ENCODE measurements at regions not wholly inside any gene's neighbourhood (a gene's known extent, or its start where the extent isn't known, plus 50 kb on each side); places are given as distances from the start of the nearest gene placed in this dataset.

- no peaks in the 10 kb centered on the region for H3K4me1 Mint-ChIP-seq
Measured at GRCh38 chr6:56324396-56324795, 77.0 kb upstream of the COL21A1 start.

GRCh38 chr6:56318851-56319250 is 71.5 kb upstream of the COL21A1 start:
- DNase-seq (ENCODE audit: low spot score) = no peak
- Mint-ChIP-seq H3K36me3 (ENCODE audit: low read depth) (no peaks in the 10 kb centered on the region), H3K27ac (no peak overlapping the region), H3K9me3 (no peaks in the 10 kb centered on the region), H3K4me3 (no peak overlapping the region), H3K27me3 (ENCODE audit: insufficient read depth, low read depth, poor library complexity) (peaks cover 4% of the 10 kb centered on the region), H3K4me1 (no peaks in the 10 kb centered on the region)
- H3K4me3 ChIP-seq = no peak overlapping the region
- no peaks in the 10 kb centered on the region for H4K20me1 ChIP-seq (replicated peaks; ENCODE audit: insufficient read depth)
- no peaks in the 10 kb centered on the region for H3F3A ChIP-seq (replicated peaks; ENCODE audit: low read depth)
- no peaks in the 10 kb centered on the region for H3K4me1 ChIP-seq (ENCODE audit: insufficient read depth)
- H3K36me3 ChIP-seq (ENCODE audit: insufficient read depth) = no peaks in the 10 kb centered on the region
- H3K79me2 ChIP-seq (replicated peaks; ENCODE audit: insufficient read depth) = no peaks in the 10 kb centered on the region
- H3K27ac ChIP-seq (ENCODE audit: low read depth) = no peak overlapping the region
- ATAC-seq = no peak
- H2AFZ ChIP-seq = no peak overlapping the region
- H3K4me2 ChIP-seq = no peak overlapping the region
- no peaks in the 10 kb centered on the region for H3K27me3 ChIP-seq (ENCODE audit: insufficient read depth)
- H3K9me2 ChIP-seq (ENCODE audit: insufficient read depth) = no peaks in the 10 kb centered on the region
- no peak for TF ChIP-seq CREB1 (CRISPR knock-in tag; IDR thresholded peaks at IDR 0.05; ENCODE audit: low read depth)
- TF ChIP-seq EZH2phosphoT487 (IDR thresholded peaks at IDR 0.05; ENCODE audit: unreplicated experiment) = no peak
- TF ChIP-seq ZNF462 (CRISPR knock-in tag; IDR thresholded peaks at IDR 0.05) = no peak
- TF ChIP-seq ZNF331 (CRISPR knock-in tag; IDR thresholded peaks at IDR 0.05; ENCODE audit: low read depth) = no peak
- no peak for TF ChIP-seq STAT1 (IDR thresholded peaks at IDR 0.05; ENCODE audit: unreplicated experiment)
- no peak for TF ChIP-seq JUNB (IDR thresholded peaks at IDR 0.05; ENCODE audit: unreplicated experiment)
- no peak for TF ChIP-seq NANOG (IDR thresholded peaks at IDR 0.05; ENCODE audit: borderline replicate concordance)
- no peak for TF ChIP-seq POLR2AphosphoS5 (IDR thresholded peaks at IDR 0.05; ENCODE audit: low read depth)
- no peak for TF ChIP-seq ZNF114 (CRISPR knock-in tag; IDR thresholded peaks at IDR 0.05)

More at GRCh38 chr6:56324396-56324795, 77.0 kb upstream of the COL21A1 start:
- Mint-ChIP-seq H3K27me3 (ENCODE audit: insufficient read depth, low read depth, poor library complexity) (no peaks in the 10 kb centered on the region), H3K36me3 (ENCODE audit: low read depth) (no peaks in the 10 kb centered on the region), H3K9me3 (no peaks in the 10 kb centered on the region), H3K4me3 (no peak overlapping the region), H3K27ac (no peak overlapping the region)
- TF ChIP-seq REST (IDR thresholded peaks at IDR 0.05; ENCODE audit: unreplicated experiment) = no peak
- no peak for TF ChIP-seq ZNF114 (CRISPR knock-in tag; IDR thresholded peaks at IDR 0.05)
- DNase-seq (ENCODE audit: low spot score) (no peak), ATAC-seq (no peak)
- H2AFZ ChIP-seq = no peak overlapping the region
- H3K4me3 ChIP-seq = no peak overlapping the region
- H3K27ac ChIP-seq (ENCODE audit: low read depth) = no peak overlapping the region
- no peaks in the 10 kb centered on the region for H3K27me3 ChIP-seq (ENCODE audit: insufficient read depth)
- no peaks in the 10 kb centered on the region for H3K36me3 ChIP-seq (ENCODE audit: insufficient read depth)
- H3F3A ChIP-seq (replicated peaks; ENCODE audit: low read depth) = no peaks in the 10 kb centered on the region
- no peaks in the 10 kb centered on the region for H3K9me2 ChIP-seq (ENCODE audit: insufficient read depth)
- H3K79me2 ChIP-seq (replicated peaks; ENCODE audit: insufficient read depth) = no peaks in the 10 kb centered on the region
- H3K4me2 ChIP-seq = no peak overlapping the region
- H3K4me1 ChIP-seq (ENCODE audit: insufficient read depth) = no peaks in the 10 kb centered on the region
- no peaks in the 10 kb centered on the region for H4K20me1 ChIP-seq (replicated peaks; ENCODE audit: insufficient read depth)
